ENCODE measurements at regions not wholly inside any gene's neighbourhood (a gene's known extent, or its start where the extent isn't known, plus 50 kb on each side); places are given as distances from the start of the nearest gene placed in this dataset.
"Not testable (repeated sequence)": the region's sequence is repeated elsewhere in the genome, so short reads cannot be mapped to it uniquely, and the experiment has no call there.

- DNase-seq = no peak
Measured at GRCh38 chr3:145490088-145491048, 670.6 kb downstream of the PLOD2 start.

DNA sequence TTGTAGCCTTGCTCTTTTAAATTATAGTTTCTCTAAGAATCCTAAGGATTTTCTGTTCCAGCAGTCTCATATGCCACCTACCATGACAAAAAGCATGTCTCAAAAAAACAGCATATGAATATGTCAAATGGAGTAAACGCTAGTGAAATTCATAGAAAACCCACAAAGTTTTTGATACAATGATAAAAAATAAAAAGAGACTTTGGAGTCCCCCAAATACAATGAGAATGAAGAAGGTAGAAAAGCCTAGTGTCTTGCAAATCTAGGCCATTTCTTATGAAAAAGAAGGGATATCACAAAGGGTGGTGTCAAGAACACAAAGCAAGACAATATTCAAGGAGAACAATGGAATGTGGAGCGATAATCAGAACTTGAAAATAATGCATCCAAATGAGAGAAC lies 668.5 kb downstream of the PLOD2 start:
- no peak for DNase-seq

DNA sequence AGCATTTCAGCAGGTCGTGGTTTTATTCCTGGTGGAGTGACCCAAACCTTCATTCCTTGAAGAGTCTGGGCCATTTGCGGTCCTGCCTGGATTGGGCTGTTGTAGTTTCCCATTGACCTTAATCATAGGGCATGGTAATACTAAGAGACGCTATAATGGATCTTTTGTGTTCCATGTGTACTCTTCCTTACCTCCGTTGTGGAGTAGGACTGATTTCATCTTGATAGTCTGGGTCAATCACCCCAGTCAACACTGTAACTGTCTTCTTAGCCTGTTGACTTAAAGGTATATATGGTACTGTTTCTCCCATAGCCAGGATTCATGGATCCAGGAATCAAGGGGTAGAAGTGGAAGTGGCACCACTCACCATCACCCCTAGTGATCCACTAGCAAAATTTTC lies 643.6 kb downstream of the PLOD2 start:
- DNase-seq = not testable (repeated sequence)

- no peak for DNase-seq
Measured at GRCh38 chr3:145518639-145519038, 642.3 kb downstream of the PLOD2 start.

- no peak for DNase-seq
Measured at GRCh38 chr3:145519398-145520047, 641.5 kb downstream of the PLOD2 start.

GRCh38 chr3:145522179-145522578 lies 638.8 kb downstream of the PLOD2 start:
- no peak for DNase-seq

- no peak for DNase-seq
Measured at GRCh38 chr3:145522893-145523651, 637.9 kb downstream of the PLOD2 start.

DNA sequence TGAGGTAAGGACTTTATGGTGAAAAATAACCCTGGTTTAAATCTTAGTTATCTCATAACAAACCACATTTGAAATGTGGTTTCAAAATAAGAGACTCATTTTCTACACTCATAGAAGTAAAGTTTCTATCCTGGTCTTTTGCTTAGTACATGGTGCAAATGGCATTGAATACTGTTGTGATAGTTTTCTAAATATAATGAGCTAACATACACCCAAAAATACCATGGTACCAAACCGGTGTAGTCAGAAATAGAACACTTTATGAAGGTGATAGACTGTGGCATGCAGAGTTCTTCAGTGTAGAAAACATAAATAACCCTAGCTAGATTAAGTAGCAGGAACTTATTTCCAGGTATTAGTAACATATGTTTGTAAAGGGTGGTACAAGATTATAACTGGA lies 629.4 kb downstream of the PLOD2 start:
- no peak for DNase-seq

DNA sequence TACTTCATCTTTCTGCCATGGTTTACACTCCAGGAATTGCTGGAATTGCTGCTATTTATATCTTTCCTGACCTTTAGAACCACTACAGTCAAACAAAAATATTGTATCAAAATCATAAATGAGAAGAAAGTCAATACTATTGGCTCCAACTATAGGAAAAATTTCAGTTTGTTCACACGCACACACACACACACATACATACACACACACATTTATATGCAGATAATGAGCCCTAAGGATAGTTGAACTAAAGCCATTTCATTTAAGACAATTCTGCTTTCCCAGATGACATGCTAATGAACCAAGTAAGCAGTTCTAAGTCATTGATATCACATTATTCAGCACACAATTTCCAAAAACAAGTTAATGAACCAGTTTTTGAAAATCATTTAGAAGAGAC lies 627.3 kb downstream of the PLOD2 start:
- DNase-seq = no peak

DNA sequence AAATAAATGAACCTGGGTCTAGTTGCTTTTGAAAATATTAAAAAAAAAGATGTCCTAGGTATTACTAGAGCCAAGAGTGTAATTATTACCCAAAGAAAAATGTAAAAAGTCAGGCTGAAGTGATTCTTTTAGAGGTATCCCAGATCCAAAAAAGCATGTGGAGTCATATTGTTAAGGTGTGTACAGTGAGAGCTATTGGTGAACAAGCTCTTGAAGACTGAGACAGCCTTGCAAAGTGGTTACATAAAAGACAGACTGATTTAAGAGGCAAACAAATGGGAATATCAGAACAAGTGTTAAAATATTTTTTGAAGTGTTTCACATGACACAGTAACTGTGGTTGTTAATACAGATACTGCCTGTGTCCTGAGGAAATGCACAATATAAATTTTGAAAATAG lies 624.5 kb downstream of the PLOD2 start:
- DNase-seq = no peak

DNA sequence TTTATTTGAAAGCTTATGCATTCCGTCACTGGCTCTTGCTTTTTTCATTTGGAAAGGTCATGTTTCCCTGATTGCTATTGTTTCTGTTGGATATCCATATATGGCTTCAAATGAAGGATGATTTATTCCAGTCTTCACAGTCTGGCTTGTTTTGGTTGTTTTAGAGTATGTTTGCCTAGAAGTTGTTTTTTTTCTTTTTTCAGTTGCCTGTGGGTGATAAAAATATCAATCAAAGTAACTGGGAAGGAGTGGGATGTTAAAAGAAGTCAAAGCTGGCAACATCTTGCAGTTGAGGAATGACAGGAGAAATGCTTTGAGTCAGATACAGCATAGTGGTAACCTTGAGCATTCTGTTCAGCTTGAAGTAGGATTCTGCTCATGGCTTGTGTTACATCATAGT lies 610.5 kb downstream of the PLOD2 start:
- no peak for DNase-seq

DNA sequence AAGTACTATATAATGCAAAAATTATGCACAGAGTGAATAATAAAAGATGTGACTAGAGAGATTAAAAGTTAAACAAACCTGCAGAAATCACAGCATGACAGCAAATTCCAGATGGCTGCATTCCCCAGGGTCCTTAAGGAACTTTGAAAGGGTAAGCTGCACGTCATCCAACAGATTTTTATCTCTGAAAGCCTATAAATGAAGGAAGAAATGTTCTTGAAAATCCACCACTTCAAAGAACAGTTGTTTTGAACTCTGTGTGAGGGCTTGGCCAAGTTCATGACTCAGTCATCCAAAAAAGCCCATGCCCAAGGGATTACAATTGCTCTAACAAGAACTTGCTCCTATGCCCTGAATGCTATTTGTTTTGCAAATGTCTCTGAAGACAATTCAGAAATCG lies 603.6 kb downstream of the PLOD2 start:
- no peak for DNase-seq

GRCh38 chr3:145578471-145578870 lies 582.5 kb downstream of the PLOD2 start:
- DNase-seq = no peak

GRCh38 chr3:145581694-145582093 lies 579.3 kb downstream of the PLOD2 start:
- no peak for DNase-seq

- DNase-seq = no peak
Measured at GRCh38 chr3:145604851-145605250, 556.1 kb downstream of the PLOD2 start.

GRCh38 chr3:145620002-145620401 lies 541.0 kb downstream of the PLOD2 start:
- DNase-seq = no peak

DNA sequence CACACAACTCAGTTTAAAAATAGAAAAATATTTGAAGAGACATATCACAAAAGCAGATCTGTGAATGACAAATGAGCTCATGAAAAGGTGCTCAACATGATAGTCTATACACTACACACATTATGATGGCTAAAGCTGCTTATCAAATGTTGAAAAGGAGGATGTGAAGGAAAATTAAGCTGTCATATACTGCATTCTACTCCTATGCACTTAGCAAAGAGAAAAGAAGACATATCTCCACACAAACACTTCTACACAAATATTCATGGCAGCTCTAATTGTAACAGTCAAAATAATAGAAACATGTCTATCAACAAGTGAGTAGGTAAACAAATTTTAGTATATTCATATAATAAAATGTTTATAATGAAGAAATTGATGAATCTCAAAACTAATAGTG lies 540.5 kb downstream of the PLOD2 start:
- DNase-seq = no peak

DNA sequence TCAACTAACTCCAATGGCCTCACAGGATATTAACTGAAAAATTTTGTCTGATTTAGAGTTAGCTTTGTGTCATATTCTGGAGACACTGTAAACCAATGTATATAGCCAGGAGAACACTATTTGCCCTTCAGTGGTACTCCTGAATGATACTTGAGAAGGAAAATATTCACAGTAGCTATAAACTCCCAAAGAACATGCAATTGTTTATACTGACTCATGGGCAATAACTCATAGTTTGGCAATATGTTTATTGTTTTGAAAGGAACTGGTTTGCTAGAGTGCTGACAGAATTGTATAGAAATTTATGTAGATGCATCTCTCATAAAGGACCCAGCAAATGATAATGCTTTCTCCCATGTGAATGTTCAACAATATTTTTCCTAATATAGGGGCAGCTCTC lies 537.6 kb downstream of the PLOD2 start:
- no peak for DNase-seq

DNA sequence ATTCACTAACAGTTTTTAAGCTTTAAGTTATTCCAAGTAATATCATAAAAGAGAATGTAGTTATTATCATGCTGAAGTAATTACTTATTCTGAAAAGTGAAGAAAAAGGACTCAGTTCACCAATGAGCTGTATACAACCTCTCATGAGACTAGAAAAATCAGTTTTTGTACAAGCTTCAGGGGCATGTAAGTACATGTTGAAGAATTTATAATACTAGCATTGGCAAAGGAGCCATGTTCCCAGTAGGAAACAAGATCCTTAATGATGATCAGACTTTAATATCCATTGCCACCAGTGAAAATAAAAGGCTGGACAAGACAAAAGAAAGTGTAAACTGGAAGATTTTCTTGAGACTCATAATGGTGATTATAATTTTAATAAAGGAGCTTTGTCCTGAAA lies 532.8 kb downstream of the PLOD2 start:
- DNase-seq = no peak

GRCh38 chr3:145637105-145637504 lies 523.9 kb downstream of the PLOD2 start:
- DNase-seq = no peak

DNA sequence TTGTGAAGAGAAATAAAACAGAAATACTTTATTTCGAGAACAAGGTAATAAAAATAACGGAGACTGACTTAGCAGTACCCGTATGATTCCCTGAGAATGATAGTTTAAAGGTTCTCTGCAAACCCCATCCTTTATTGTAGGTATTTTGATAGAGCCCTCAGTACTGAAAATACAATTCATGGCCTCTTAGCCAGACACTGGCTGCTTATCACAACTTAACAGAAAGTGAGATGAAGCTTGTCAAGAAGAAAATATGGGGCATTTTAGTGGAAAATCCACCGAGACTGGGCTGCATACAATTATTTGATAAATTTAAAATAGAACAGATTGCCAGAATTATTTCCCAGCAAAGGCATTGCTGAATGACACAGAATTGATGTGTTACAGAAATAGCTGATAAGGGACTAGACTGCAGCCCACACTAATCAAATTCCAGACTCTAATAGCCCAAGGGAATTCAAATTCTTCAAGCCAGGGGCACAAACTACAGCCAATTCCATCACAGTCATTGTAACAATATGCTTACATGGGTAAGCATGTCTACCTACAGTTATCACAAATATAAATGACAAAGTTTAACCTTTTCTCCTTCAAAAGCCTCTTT lies 521.9 kb downstream of the PLOD2 start:
- DNase-seq = no peak

DNA sequence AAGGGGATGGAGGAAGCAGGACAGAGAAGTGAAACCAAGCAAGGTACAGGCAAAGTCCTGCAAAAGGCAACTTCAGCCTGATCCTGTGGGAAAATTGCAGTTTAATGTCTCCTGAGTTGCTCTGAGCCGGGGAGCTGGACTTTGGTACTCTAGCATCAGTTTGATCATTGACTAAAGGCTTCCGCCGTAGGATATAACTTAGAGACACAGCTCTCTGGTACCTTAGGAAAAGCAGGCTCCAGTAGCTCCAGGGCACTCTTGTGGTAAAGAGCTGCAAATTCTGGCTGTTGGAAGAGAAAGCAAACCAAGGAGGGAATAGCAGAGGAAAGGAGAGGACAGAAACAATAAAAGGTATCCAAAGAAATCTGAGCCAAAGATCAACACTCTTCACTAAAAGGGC lies 521.1 kb downstream of the PLOD2 start:
- no peak for DNase-seq

- DNase-seq = no peak
Measured at GRCh38 chr3:145648396-145648795, 512.6 kb downstream of the PLOD2 start.

All from hippocampal formation (tissue), 2 donors.